ENCODE measurements at regions not wholly inside any gene's neighbourhood (a gene's known extent, or its start where the extent isn't known, plus 50 kb on each side); places are given as distances from the start of the nearest gene placed in this dataset.

- peaks cover 19 to 26% of the 10 kb centered on the region in 2 experiments for H3K4me1 Mint-ChIP-seq
- Histone ChIP-seq H3K23ac (ENCODE audit: insufficient read length, low read depth, low read length) (no peak overlapping the region), H3K79me1 (ENCODE audit: insufficient read depth, low read depth, low read length, poor library complexity, severe bottlenecking) (no peaks in the 10 kb centered on the region), H3K9me3 (ENCODE audit: control insufficient read depth, low read depth, low read length) (no peaks in the 10 kb centered on the region), H4K91ac (ENCODE audit: insufficient read length, low read depth, low read length) (no peak overlapping the region), H2BK15ac (ENCODE audit: low read depth, low read length) (no peak overlapping the region), H3K14ac (ENCODE audit: insufficient read depth, low read length) (no peak overlapping the region), H2BK120ac (ENCODE audit: low read depth, low read length, poor library complexity, severe bottlenecking) (no peak overlapping the region), H3K27ac (ENCODE audit: insufficient read length, low read depth, low read length) (no peak overlapping the region), H2BK5ac (ENCODE audit: insufficient read length, low read length) (no peak overlapping the region), H3K9ac (ENCODE audit: extremely low read depth, insufficient read length, low read length) (no peak overlapping the region), H3K4me1 (ENCODE audit: insufficient read depth, low read length) (no peaks in the 10 kb centered on the region; the same call in 1 of the 2 replicates), H3K4me2 (ENCODE audit: insufficient read depth, insufficient read length, low read length) (no peak overlapping the region), H2AK5ac (ENCODE audit: insufficient read length, low read length) (no peak overlapping the region), H3T11ph (ENCODE audit: low read length) (no peak overlapping the region), H3K23me2 (ENCODE audit: insufficient read length, low read depth, low read length, poor library complexity, severe bottlenecking) (no peaks in the 10 kb centered on the region), H4K20me1 (ENCODE audit: control insufficient read depth, insufficient read depth, insufficient read length) (no peaks in the 10 kb centered on the region), H2AFZ (ENCODE audit: low read length) (no peak overlapping the region), H3K18ac (ENCODE audit: insufficient read length, low read depth, low read length) (no peak overlapping the region), H4K5ac (ENCODE audit: insufficient read length, low read depth, low read length) (no peak overlapping the region), H3K4ac (ENCODE audit: low read depth, low read length) (no peak overlapping the region), H2BK20ac (ENCODE audit: low read depth, low read length, poor library complexity, severe bottlenecking) (no peak overlapping the region), H3K27me3 (ENCODE audit: insufficient read depth, low read length) (no peaks in the 10 kb centered on the region), H3K79me2 (ENCODE audit: insufficient read depth, low read length) (no peaks in the 10 kb centered on the region), H4K8ac (replicated peaks; ENCODE audit: insufficient read length, low read depth, low read length) (no peak overlapping the region), H2BK12ac (ENCODE audit: insufficient read length, low read depth, low read length) (no peak overlapping the region), H3K56ac (ENCODE audit: insufficient read length, low read depth, low read length) (no peak overlapping the region)
- H3K4me3 Mint-ChIP-seq, result no peak overlapping the region
- WGBS (ENCODE audit: extremely low coverage, insufficient read length, low lambda C conversion rate), result no CpG with 5 or more reads among the region's 7 CpGs
- no peaks in the 10 kb centered on the region for H3K9me3 Mint-ChIP-seq
- no peaks in the 10 kb centered on the region; a peak in 1 of 7 replicates for H3K36me3 Mint-ChIP-seq (ENCODE audit: insufficient read depth in 1 of 3, low read depth in 3 of 3)
- no peak for DNase-seq
- peaks cover 3% of the 10 kb centered on the region; the same call in 1 of the 2 replicates for H3K27me3 Mint-ChIP-seq (ENCODE audit: low read depth)
- no peak overlapping the region for H3K27ac Mint-ChIP-seq
- no peak for TF ChIP-seq CTCF (conservative IDR thresholded peaks at IDR 0.05)
These were observed 652.0 kb downstream of the LIG4 start for GRCh38 chr13:107563099-107563925.

All from H9 (cell line).